Naive thymus-derived CD4-positive, alpha-beta T cell (primary cell): ENCODE measurements at regions not wholly inside any gene's neighbourhood (a gene's known extent, or its start where the extent isn't known, plus 50 kb on each side); places are given as distances from the start of the nearest gene placed in this dataset.
"Not testable (repeated sequence)": the region's sequence is repeated elsewhere in the genome, so short reads cannot be mapped to it uniquely, and the experiment has no call there.

Experiments used
- ATAC-seq: fragments of 150-1000 bp; cut with Tn5 transposase; 2 replicates; pipeline ENCODE4 v1.10.0; 2021; ENCODE audit warnings: mild to moderate bottlenecking, moderate library complexity
- CTCF ChIA-PET: fragments of 350-600 bp; sonication (Branson Sonifier 250); formaldehyde crosslinking; loops from one replicate; lab custom pipeline; 2021; ENCODE audit warnings: antibody characterized with exemption; lab: Charles Lee
- POLR2A ChIA-PET: fragments of 350-600 bp; sonication (Branson Sonifier 250); formaldehyde crosslinking; loops from one replicate; lab custom pipeline; 2021; ENCODE audit warnings: antibody characterized with exemption, inconsistent platforms; lab: Charles Lee
- DNase-seq, 9 donors: peaks; one replicate each; pipeline versions ENCODE4 v3.0.0 to v3.0.0-alpha.2; 2020 to 2022; ENCODE audit warnings: mixed read lengths in 1 of 9
- H3K27ac ChIP-seq: one replicate; pipeline ENCODE4 v1.7.0; 2013; ENCODE audit warnings: mild to moderate bottlenecking, low read depth, low read length, moderate library complexity
- H3K27me3 ChIP-seq, 2 donors: one replicate each; pipeline ENCODE4 v1.7.0; 2013; ENCODE audit warnings: low read length in 2 of 2, mild to moderate bottlenecking in 2 of 2, moderate library complexity in 2 of 2; ENCODE audit not compliant: control insufficient read depth in 2 of 2, insufficient read depth in 2 of 2
- H3K36me3 ChIP-seq, 3 experiments: 1 replicate in 2 of 3; 2 replicates in 1 of 3; pipeline ENCODE4 v1.7.0; 2013; ENCODE audit warnings: low read length in 3 of 3, mild to moderate bottlenecking in 3 of 3, moderate library complexity in 1 of 3; ENCODE audit not compliant: insufficient read depth in 3 of 3, control insufficient read depth in 2 of 3
- H3K4me1 ChIP-seq, 2 donors: one replicate each; pipeline ENCODE4 v1.7.0; 2013; ENCODE audit warnings: low read length in 2 of 2, mild to moderate bottlenecking in 2 of 2, moderate library complexity in 1 of 2; ENCODE audit not compliant: control insufficient read depth in 2 of 2, insufficient read depth in 2 of 2
- H3K4me3 ChIP-seq: 2 replicates; pipeline ENCODE4 v1.7.0; 2013; ENCODE audit warnings: mild to moderate bottlenecking, low read length
- H3K9me3 ChIP-seq, 3 experiments: 1 replicate in 2 of 3; 2 replicates in 1 of 3; pipeline ENCODE4 v1.7.0; 2013; ENCODE audit warnings: low read length in 3 of 3; ENCODE audit not compliant: control insufficient read depth in 2 of 3
- H3K27ac Mint-ChIP-seq, 9 donors: one replicate each; pipeline ENCODE4 v1.8.0; 2020 to 2022; ENCODE audit warnings: mixed read lengths in 9 of 9, mild to moderate bottlenecking in 8 of 9, moderate library complexity in 5 of 9, inconsistent platforms in 2 of 9
- H3K27me3 Mint-ChIP-seq, 5 donors: one replicate each; pipeline ENCODE4 v1.8.0; 2021 to 2022; ENCODE audit warnings: mixed read lengths in 5 of 5, mild to moderate bottlenecking in 1 of 5
- H3K36me3 Mint-ChIP-seq, 5 donors: one replicate each; pipeline ENCODE4 v1.8.0; 2020 to 2022; ENCODE audit warnings: mixed read lengths in 5 of 5, mild to moderate bottlenecking in 3 of 5, inconsistent platforms in 1 of 5
- H3K4me1 Mint-ChIP-seq, 7 donors: one replicate each; pipeline ENCODE4 v1.8.0; 2020 to 2022; ENCODE audit warnings: mixed read lengths in 7 of 7, mild to moderate bottlenecking in 3 of 7, inconsistent platforms in 1 of 7
- H3K4me3 Mint-ChIP-seq, 10 donors: one replicate each; pipeline ENCODE4 v1.8.0; 2020 to 2022; ENCODE audit warnings: mild to moderate bottlenecking in 10 of 10, mixed read lengths in 10 of 10, moderate library complexity in 6 of 10, inconsistent platforms in 2 of 10
- H3K9me3 Mint-ChIP-seq, 11 donors: one replicate each; pipeline ENCODE4 v1.8.0; 2020 to 2022; ENCODE audit warnings: mixed read lengths in 11 of 11, mild to moderate bottlenecking in 4 of 11, inconsistent platforms in 1 of 11, moderate library complexity in 1 of 11
- intact Hi-C, 2 donors: fragments of 100-400 bp; cut with micrococcal nuclease; formaldehyde crosslinking; loops; one replicate each; pipeline ENCODE4 v1.15.1; 2023

GRCh38 chr15:26259581-26259980, 396.5 kb upstream of the ATP10A start:
- no peaks in the 10 kb centered on the region for H3K36me3 Mint-ChIP-seq
- CTCF ChIA-PET, result interaction anchor here (1.1 kb wide), 1 partner anchor 751 kb away, joined by 6 read pairs; no protein-coding TSS in a partner anchor
- H3K36me3 ChIP-seq, result no peaks in the 10 kb centered on the region
- intact Hi-C loops, result no loop called here
- H3K4me1 Mint-ChIP-seq, result no peaks in the 10 kb centered on the region
- no peaks in the 10 kb centered on the region for H3K27me3 ChIP-seq
- no peak overlapping the region for H3K27ac ChIP-seq
- H3K9me3 Mint-ChIP-seq, result peaks cover 0 to 14% (median 3%) of the 10 kb centered on the region in 11 donors
- peaks cover 0 to 43% (median 17%) of the 10 kb centered on the region in 5 donors for H3K27me3 Mint-ChIP-seq
- H3K4me3 Mint-ChIP-seq, result no peak overlapping the region
- H3K9me3 ChIP-seq, result no peaks in the 10 kb centered on the region
- POLR2A ChIA-PET, result no interaction called here
- ATAC-seq (no peak), DNase-seq (no peak)
- H3K27ac Mint-ChIP-seq, result no peak overlapping the region
- H3K4me3 ChIP-seq, result no peak overlapping the region
- H3K4me1 ChIP-seq, result no peaks in the 10 kb centered on the region

GRCh38 chr15:26244782-26245181, 381.7 kb upstream of the ATP10A start:
- H3K4me1 Mint-ChIP-seq, H3K36me3 ChIP-seq, POLR2A ChIA-PET, H3K4me3 ChIP-seq, ATAC-seq, H3K27me3 Mint-ChIP-seq, H3K36me3 Mint-ChIP-seq, H3K27ac ChIP-seq, H3K27me3 ChIP-seq, CTCF ChIA-PET, H3K9me3 ChIP-seq, intact Hi-C loops, H3K4me1 ChIP-seq, DNase-seq: not testable (repeated sequence)
- Mint-ChIP-seq H3K4me3 (peak overlapping the region in 2 of 10 donors; percentile 2 to 58), H3K9me3 (peaks cover 0 to 19% (median 7%) of the 10 kb centered on the region in 11 donors), H3K27ac (peak overlapping the region in 1 of 9 donors; percentile 81)

- Mint-ChIP-seq H3K36me3 (no peaks in the 10 kb centered on the region), H3K4me1 (no peaks in the 10 kb centered on the region), H3K9me3 (peaks cover 0 to 16% (median 4%) of the 10 kb centered on the region in 11 donors), H3K27ac (no peak overlapping the region), H3K4me3 (no peak overlapping the region), H3K27me3 (no peaks in the 10 kb centered on the region)
- Histone ChIP-seq H3K9me3 (no peaks in the 10 kb centered on the region), H3K36me3 (no peaks in the 10 kb centered on the region), H3K27ac (no peak overlapping the region), H3K27me3 (no peaks in the 10 kb centered on the region), H3K4me1 (no peaks in the 10 kb centered on the region), H3K4me3 (no peak overlapping the region)
- CTCF ChIA-PET, result no interaction called here
- intact Hi-C loops, result no loop called here
- ATAC-seq (no peak), DNase-seq (no peak)
- POLR2A ChIA-PET, result no interaction called here
Measured at GRCh38 chr15:26243382-26243781, 380.3 kb upstream of the ATP10A start.

- ChIA-PET POLR2A (no interaction called here), CTCF (no interaction called here)
- intact Hi-C loops, result no loop called here
- H3K9me3 ChIP-seq, result no peaks in the 10 kb centered on the region
- Mint-ChIP-seq H3K36me3 (no peaks in the 10 kb centered on the region), H3K27ac (no peak overlapping the region), H3K4me1 (no peaks in the 10 kb centered on the region), H3K27me3 (peaks cover 0 to 4% (median 0%) of the 10 kb centered on the region in 5 donors), H3K9me3 (peaks cover 0 to 16% (median 4%) of the 10 kb centered on the region in 11 donors), H3K4me3 (no peak overlapping the region)
- no peak overlapping the region for H3K4me3 ChIP-seq
- no peaks in the 10 kb centered on the region for H3K27me3 ChIP-seq
- no peak overlapping the region for H3K27ac ChIP-seq
- ATAC-seq (no peak), DNase-seq (no peak)
- H3K36me3 ChIP-seq, result no peaks in the 10 kb centered on the region
- H3K4me1 ChIP-seq, result no peaks in the 10 kb centered on the region
Measured at GRCh38 chr15:26242565-26243071, 379.5 kb upstream of the ATP10A start.

- H3K4me1 Mint-ChIP-seq, result no peaks in the 10 kb centered on the region
- no peaks in the 10 kb centered on the region for H3K36me3 Mint-ChIP-seq
- intact Hi-C loops, result no loop called here
- Histone ChIP-seq H3K27ac (no peak overlapping the region), H3K36me3 (no peaks in the 10 kb centered on the region), H3K9me3 (no peaks in the 10 kb centered on the region), H3K4me3 (no peak overlapping the region), H3K4me1 (no peaks in the 10 kb centered on the region), H3K27me3 (no peaks in the 10 kb centered on the region)
- peaks cover 0 to 36% (median 7%) of the 10 kb centered on the region in 5 donors for H3K27me3 Mint-ChIP-seq
- DNase-seq (no peak), ATAC-seq (no peak)
- POLR2A ChIA-PET, result no interaction called here
- H3K27ac Mint-ChIP-seq, result no peak overlapping the region
- CTCF ChIA-PET, result no interaction called here
- H3K4me3 Mint-ChIP-seq, result no peak overlapping the region
- peaks cover 0 to 6% (median 0%) of the 10 kb centered on the region in 11 donors for H3K9me3 Mint-ChIP-seq
Measured at GRCh38 chr15:26235864-26236263, 372.7 kb upstream of the ATP10A start.

- H3K27me3 ChIP-seq, result no peaks in the 10 kb centered on the region
- H3K9me3 ChIP-seq, result no peaks in the 10 kb centered on the region
- POLR2A ChIA-PET, result no interaction called here
- intact Hi-C loops, result no loop called here
- H3K4me3 ChIP-seq, result no peak overlapping the region
- peaks cover 0 to 36% (median 7%) of the 10 kb centered on the region in 5 donors for H3K27me3 Mint-ChIP-seq
- H3K36me3 ChIP-seq, result no peaks in the 10 kb centered on the region
- no peaks in the 10 kb centered on the region for H3K4me1 Mint-ChIP-seq
- DNase-seq, result no peak
- CTCF ChIA-PET, result no interaction called here
- ATAC-seq, result no peak
- no peaks in the 10 kb centered on the region for H3K36me3 Mint-ChIP-seq
- peaks cover 0 to 6% (median 0%) of the 10 kb centered on the region in 11 donors for H3K9me3 Mint-ChIP-seq
- no peak overlapping the region for H3K27ac ChIP-seq
- H3K27ac Mint-ChIP-seq, result no peak overlapping the region
- H3K4me3 Mint-ChIP-seq, result no peak overlapping the region
- no peaks in the 10 kb centered on the region for H3K4me1 ChIP-seq
Measured at GRCh38 chr15:26234976-26235767, 372.0 kb upstream of the ATP10A start.

GRCh38 chr15:26232691-26233090, 369.6 kb upstream of the ATP10A start:
- H3K27me3 Mint-ChIP-seq, result peaks cover 0 to 37% (median 7%) of the 10 kb centered on the region in 5 donors
- peaks cover 1 to 13% (median 7%) of the 10 kb centered on the region in 11 donors for H3K9me3 Mint-ChIP-seq
- no peaks in the 10 kb centered on the region for H3K4me1 Mint-ChIP-seq
- no peak overlapping the region for H3K4me3 Mint-ChIP-seq
- H3K4me3 ChIP-seq, result no peak overlapping the region
- intact Hi-C loops, result no loop called here
- no peak overlapping the region for H3K27ac Mint-ChIP-seq
- H3K4me1 ChIP-seq, result no peaks in the 10 kb centered on the region
- CTCF ChIA-PET, result no interaction called here
- no peaks in the 10 kb centered on the region for H3K36me3 Mint-ChIP-seq
- POLR2A ChIA-PET, result no interaction called here
- DNase-seq (no peak), ATAC-seq (no peak)
- no peaks in the 10 kb centered on the region for H3K36me3 ChIP-seq
- H3K27ac ChIP-seq, result no peak overlapping the region
- no peaks in the 10 kb centered on the region for H3K27me3 ChIP-seq
- no peaks in the 10 kb centered on the region for H3K9me3 ChIP-seq
